SK-N-SH (cell line): ENCODE measurements at regions not wholly inside any gene's neighbourhood (a gene's known extent, or its start where the extent isn't known, plus 50 kb on each side); places are given as distances from the start of the nearest gene placed in this dataset.

Source experiments
- CTCF ChIA-PET: fragments of 300-600, 350-600 bp; formaldehyde crosslinking; extraction: SDS; loops from one replicate; lab custom pipeline; 2021; lab: Yijun Ruan, JAX
- POLR2A ChIA-PET: fragments of 350-600 bp; sonication (Branson Sonifier 250); formaldehyde crosslinking; extraction: SDS; loops from one replicate; lab custom pipeline; 2020; ENCODE audit warnings: antibody characterized with exemption, inconsistent platforms; lab: Yijun Ruan, JAX
- DNase-seq: peaks from one replicate; pipeline ENCODE4 v3.0.0; 2012
- H2AFZ ChIP-seq: fragments of 200-600 bp; sonication (generic); 2 replicates; pipeline ENCODE4 v1.8.1; 2016; ENCODE audit warnings: antibody characterized with exemption, mild to moderate bottlenecking, low read depth
- H3F3A ChIP-seq: fragments of 200-600 bp; sonication (generic); replicated peaks from 2 replicates; pipeline ENCODE3; 2016; ENCODE audit warnings: antibody characterized with exemption, mild to moderate bottlenecking; ENCODE audit not compliant: insufficient read depth
- H3K27ac ChIP-seq, 2 experiments: fragments of 200-500 bp in 1 of 2; fragments of 200-600 bp in 1 of 2; sonication (Bioruptor generic) in 1 of 2; sonication (generic), shearing (Covaris generic) in 1 of 2; 2 replicates each; pipeline versions ENCODE4 v1.5.1 to v1.6.1; 2014 to 2016; ENCODE audit warnings: low read depth in 2 of 2, inconsistent platforms in 1 of 2, low read length in 1 of 2, mild to moderate bottlenecking in 1 of 2, mixed read lengths in 1 of 2
- H3K27me3 ChIP-seq: fragments of 200-600 bp; sonication (generic), shearing (Covaris generic); 2 replicates; pipeline ENCODE4 v1.6.1; 2016; ENCODE audit warnings: mixed run types; ENCODE audit not compliant: insufficient read depth
- H3K36me3 ChIP-seq, 2 experiments: fragments of 200-500 bp in 1 of 2; fragments of 200-600 bp in 1 of 2; sonication (Bioruptor generic) in 1 of 2; sonication (generic) in 1 of 2; replicated peaks in 1 of 2; 2 replicates each; pipeline versions ENCODE3 to v1.5.1; 2014 to 2016; ENCODE audit warnings: low read length in 1 of 2, mild to moderate bottlenecking in 1 of 2; ENCODE audit not compliant: insufficient read depth in 2 of 2, control insufficient read depth in 1 of 2
- H3K4me1 ChIP-seq, 2 experiments: fragments of 200-500 bp in 1 of 2; fragments of 200-600 bp in 1 of 2; sonication (Bioruptor generic) in 1 of 2; sonication (generic), shearing (Covaris generic) in 1 of 2; 2 replicates each; pipeline versions ENCODE4 v1.5.1 to v1.6.1; 2014 to 2016; ENCODE audit warnings: low read depth in 1 of 2, low read length in 1 of 2, mixed run types in 1 of 2; ENCODE audit not compliant: insufficient read depth in 2 of 2, control insufficient read depth in 1 of 2
- H3K4me2 ChIP-seq: fragments of 200-600 bp; sonication (generic), shearing (Covaris generic); 2 replicates; pipeline ENCODE4 v1.6.1; 2017; ENCODE audit warnings: mixed run types
- H3K4me3 ChIP-seq, 2 experiments: fragments of 200-500 bp in 1 of 2; fragments of 200-600 bp in 1 of 2; sonication (Bioruptor generic) in 1 of 2; sonication (generic), shearing (Covaris generic) in 1 of 2; 2 replicates each; pipeline versions ENCODE4 v1.5.1 to v1.8.1; 2014 to 2016; ENCODE audit warnings: low read depth in 2 of 2, inconsistent platforms in 1 of 2, low read length in 1 of 2, mild to moderate bottlenecking in 1 of 2, mixed read lengths in 1 of 2, moderate library complexity in 1 of 2
- H3K79me2 ChIP-seq: fragments of 200-600 bp; sonication (generic); 2 replicates; pipeline ENCODE4 v1.8.1; 2017; ENCODE audit warnings: mild to moderate bottlenecking; ENCODE audit not compliant: insufficient read depth
- H3K9ac ChIP-seq: fragments of 200-600 bp; sonication (generic); 2 replicates; pipeline ENCODE4 v1.6.1; 2017; ENCODE audit warnings: mixed run types
- H3K9me2 ChIP-seq: fragments of 200-600 bp; sonication (generic); 2 replicates; pipeline ENCODE4 v1.6.1; 2017; ENCODE audit warnings: mixed run types
- H3K9me3 ChIP-seq: fragments of 200-600 bp; sonication (generic); 2 replicates; pipeline ENCODE4 v1.6.1; 2017; ENCODE audit warnings: mixed run types, mild to moderate bottlenecking, moderate library complexity
- H4K20me1 ChIP-seq: fragments of 200-600 bp; sonication (generic); 2 replicates; pipeline ENCODE4 v1.6.1; 2017; ENCODE audit warnings: mild to moderate bottlenecking, mixed run types; ENCODE audit not compliant: insufficient read depth
- CHD2 ChIP-seq: fragments of 150-350 bp; IDR thresholded peaks from 2 replicates; pipeline ENCODE4 v1.6.1; 2018; ENCODE audit warnings: low read length; ENCODE audit not compliant: partially characterized antibody
- CTCF ChIP-seq: fragments of 200-600 bp; sonication (generic); IDR thresholded peaks from 2 replicates; pipeline ENCODE4 v1.6.1; 2017; ENCODE audit warnings: antibody characterized with exemption, mild to moderate bottlenecking, moderate library complexity
- EZH2phosphoT487 ChIP-seq: fragments of 200-600 bp; sonication (generic); IDR thresholded peaks from 2 replicates; pipeline ENCODE4 v1.6.1; 2017; ENCODE audit warnings: low read depth, mixed run types, mild to moderate bottlenecking, antibody characterized with exemption, moderate library complexity, borderline replicate concordance
- FOSL2 ChIP-seq: IDR thresholded peaks from 2 replicates; pipeline ENCODE4 v1.4.0; 2012; ENCODE audit warnings: low read depth, mild to moderate bottlenecking, moderate library complexity, borderline replicate concordance
- FOXJ3 ChIP-seq: sonication (generic); formaldehyde crosslinking; IDR thresholded peaks from 2 replicates; pipeline ENCODE4 v1.5.1; 2020; ENCODE audit warnings: mild to moderate bottlenecking, missing genetic modification reagents
- GATA2 ChIP-seq: sonication (generic); formaldehyde crosslinking; IDR thresholded peaks from 2 replicates; pipeline ENCODE4 v1.5.0; 2020; ENCODE audit warnings: mild to moderate bottlenecking, missing genetic modification reagents
- PBX3 ChIP-seq: IDR thresholded peaks from 2 replicates; pipeline ENCODE4; 2012
- POLR2AphosphoS5 ChIP-seq: IDR thresholded peaks from 2 replicates; pipeline ENCODE4 v1.6.1; 2012; ENCODE audit warnings: low read depth, low read length
- RAD21 ChIP-seq: IDR thresholded peaks from 2 replicates; pipeline ENCODE4 v1.6.1; 2012; ENCODE audit warnings: mild to moderate bottlenecking, low read length
- RCOR1 ChIP-seq: fragments of 150-350 bp; IDR thresholded peaks from 2 replicates; pipeline ENCODE4 v1.6.1; 2017; ENCODE audit warnings: antibody characterized with exemption, low read length
- RFX5 ChIP-seq: IDR thresholded peaks from 2 replicates; pipeline ENCODE4 v1.6.1; 2012; ENCODE audit warnings: mild to moderate bottlenecking, improper control_type of control experiment, low read length
- SMC3 ChIP-seq: IDR thresholded peaks from 2 replicates; pipeline ENCODE4 v1.6.1; 2012; ENCODE audit warnings: low read depth, low read length, improper control_type of control experiment
- YY1 ChIP-seq: IDR thresholded peaks from 2 replicates; pipeline ENCODE4 v1.4.0; 2012; ENCODE audit warnings: low read depth, mild to moderate bottlenecking
- ZBTB33 ChIP-seq: IDR thresholded peaks from 2 replicates; pipeline ENCODE4 v1.4.0; 2012; ENCODE audit warnings: low read depth, borderline replicate concordance
- WGBS: methylation state at CpG from one replicate; pipeline ENCODE4 v1.1.6; 2017; ENCODE audit warnings: low lambda C conversion rate; 5-methylcytosine and 5-hydroxymethylcytosine counted together

- 0 out of 2 replicates have a peak, but pooled peaks cover 15% of the 10 kb centered on the region for H3K27me3 ChIP-seq
- no peaks in the 10 kb centered on the region for H3K9me3 ChIP-seq
- no peak overlapping the region for H3K27ac ChIP-seq
- H3K9me2 ChIP-seq = no peaks in the 10 kb centered on the region
- no peak overlapping the region for H3K9ac ChIP-seq
- no peaks in the 10 kb centered on the region for H3K79me2 ChIP-seq
- H3K36me3 ChIP-seq = no peaks in the 10 kb centered on the region
- H3K4me3 ChIP-seq = no peak overlapping the region
- POLR2A ChIA-PET = no interaction called here
- no peaks in the 10 kb centered on the region for H4K20me1 ChIP-seq
- whole genome bisulfite sequencing = 8% methylated on average over 5 of the region's 5 CpGs
- H3K4me2 ChIP-seq = no peak overlapping the region
- TF ChIP-seq CTCF (peak; percentile 41), RAD21 (no peak)
- TF ChIP-seq, all 33 proteins: peak for 1
- Histone ChIP-seq H3K4me1 (no peaks in the 10 kb centered on the region), H2AFZ (no peak overlapping the region), H3F3A (no peaks in the 10 kb centered on the region)
- CTCF ChIA-PET = interaction anchor here (0.6 kb wide), 1 partner anchor 1331 kb away, joined by 3 read pairs; no protein-coding TSS in a partner anchor
- peak; percentile 4 for DNase-seq
Observed at GRCh38 chr4:121277194-121278105, 103.4 kb downstream of the QRFPR start.

- Histone ChIP-seq H3K9ac (no peak overlapping the region), H3K9me3 (no peaks in the 10 kb centered on the region), H3K9me2 (no peaks in the 10 kb centered on the region), H3K79me2 (no peaks in the 10 kb centered on the region), H3K36me3 (no peaks in the 10 kb centered on the region), H3K27ac (no peak overlapping the region), H4K20me1 (no peaks in the 10 kb centered on the region), H3K27me3 (0 out of 2 replicates have a peak, but pooled peaks cover 15% of the 10 kb centered on the region), H3K4me1 (no peaks in the 10 kb centered on the region), H3F3A (no peaks in the 10 kb centered on the region), H3K4me2 (no peak overlapping the region), H3K4me3 (no peak overlapping the region), H2AFZ (no peak overlapping the region)
- ChIA-PET POLR2A (no interaction called here), CTCF (interaction anchor here (1.2 to 2.0 kb wide), 2 partner anchors 21 to 81 kb away, joined by 4 to 6 read pairs; no protein-coding TSS in a partner anchor)
- 9% methylated on average over 3 of the region's 3 CpGs for WGBS
- TF ChIP-seq FOXJ3 (CRISPR knock-in tag) (no peak), CTCF (no peak), EZH2phosphoT487 (no peak), FOSL2 (no peak), ZBTB33 (no peak), RFX5 (no peak), SMC3 (no peak), RCOR1 (no peak), PBX3 (no peak), CHD2 (no peak), GATA2 (no peak), POLR2AphosphoS5 (no peak), YY1 (no peak)
- no peak for DNase-seq
Observed at GRCh38 chr4:121273191-121273590, 107.6 kb downstream of the QRFPR start.
